Trophoblast cell (in vitro differentiated cells and primary cell): ENCODE measurements at regions not wholly inside any gene's neighbourhood (a gene's known extent, or its start where the extent isn't known, plus 50 kb on each side); places are given as distances from the start of the nearest gene placed in this dataset.

Source experiments
- DNase-seq, 2 donors: peaks; one replicate each; pipeline ENCODE4 v3.0.0-alpha.2; 2016
- H2AFZ ChIP-seq: 2 replicates; pipeline ENCODE4 v1.6.1; 2013; ENCODE audit warnings: low read length, moderate library complexity, mild to moderate bottlenecking; ENCODE audit not compliant: insufficient read depth, poor library complexity
- H2AK5ac ChIP-seq: 2 replicates; pipeline ENCODE4 v1.6.1; 2013; ENCODE audit warnings: mild to moderate bottlenecking, low read length
- H2BK120ac ChIP-seq: 2 replicates; pipeline ENCODE4 v1.6.1; 2013; ENCODE audit warnings: low read length, mild to moderate bottlenecking, moderate library complexity; ENCODE audit not compliant: insufficient read depth, poor library complexity
- H2BK12ac ChIP-seq: 2 replicates; pipeline ENCODE4 v1.6.1; 2013; ENCODE audit warnings: mild to moderate bottlenecking, low read length, moderate library complexity
- H2BK5ac ChIP-seq: 2 replicates; pipeline ENCODE4 v1.6.1; 2013; ENCODE audit warnings: low read length, low read depth, moderate library complexity, mild to moderate bottlenecking; ENCODE audit not compliant: poor library complexity
- H3K14ac ChIP-seq: 2 replicates; pipeline ENCODE4 v1.6.1; 2013; ENCODE audit warnings: mild to moderate bottlenecking, low read length
- H3K18ac ChIP-seq: 2 replicates; pipeline ENCODE4 v1.6.1; 2013; ENCODE audit warnings: mild to moderate bottlenecking, low read length
- H3K23ac ChIP-seq: 2 replicates; pipeline ENCODE4 v1.6.1; 2013; ENCODE audit warnings: low read length
- H3K27ac ChIP-seq: 2 replicates; pipeline ENCODE4 v1.5.1; 2013; ENCODE audit warnings: low read depth, mild to moderate bottlenecking, inconsistent platforms, low read length, moderate library complexity
- H3K27me3 ChIP-seq: 2 replicates; pipeline ENCODE4 v1.6.1; 2013; ENCODE audit warnings: inconsistent platforms, mild to moderate bottlenecking, low read length, moderate library complexity; ENCODE audit not compliant: insufficient read depth
- H3K36me3 ChIP-seq, 2 experiments: 1 replicate in 1 of 2; 2 replicates in 1 of 2; pipeline ENCODE4 v1.6.1; 2013; ENCODE audit warnings: low read length in 2 of 2, mild to moderate bottlenecking in 2 of 2, moderate library complexity in 1 of 2; ENCODE audit not compliant: insufficient read depth in 2 of 2, control insufficient read depth in 1 of 2
- H3K4ac ChIP-seq: 2 replicates; pipeline ENCODE4 v1.6.1; 2013; ENCODE audit warnings: low read depth, mild to moderate bottlenecking, low read length, moderate library complexity
- H3K4me1 ChIP-seq, 2 experiments: 1 replicate in 1 of 2; 2 replicates in 1 of 2; pipeline ENCODE4 v1.6.1; 2013; ENCODE audit warnings: low read length in 2 of 2, mild to moderate bottlenecking in 2 of 2, moderate library complexity in 1 of 2; ENCODE audit not compliant: insufficient read depth in 2 of 2, control insufficient read depth in 1 of 2
- H3K4me2 ChIP-seq: 2 replicates; pipeline ENCODE4 v1.6.1; 2013; ENCODE audit warnings: inconsistent platforms, mild to moderate bottlenecking, low read length, moderate library complexity
- H3K4me3 ChIP-seq: 2 replicates; pipeline ENCODE4 v1.5.1; 2013; ENCODE audit warnings: mild to moderate bottlenecking, low read depth, low read length, inconsistent platforms
- H3K79me1 ChIP-seq: one replicate; pipeline ENCODE4 v1.6.1; 2013; ENCODE audit warnings: low read length
- H3K79me2 ChIP-seq: 2 replicates; pipeline ENCODE4 v1.6.1; 2013; ENCODE audit warnings: low read length, mild to moderate bottlenecking; ENCODE audit not compliant: control insufficient read depth, insufficient read depth, poor library complexity
- H3K9ac ChIP-seq: 2 replicates; pipeline ENCODE4 v1.6.1; 2013; ENCODE audit warnings: mild to moderate bottlenecking, low read length
- H3K9me3 ChIP-seq: 2 replicates; pipeline ENCODE4 v1.6.1; 2013; ENCODE audit warnings: low read depth, mild to moderate bottlenecking, control low read depth, inconsistent platforms, low read length; ENCODE audit not compliant: insufficient read depth
- H4K12ac ChIP-seq: 2 replicates; pipeline ENCODE4 v1.6.1; 2013; ENCODE audit warnings: low read depth, mild to moderate bottlenecking, low read length, moderate library complexity
- H4K8ac ChIP-seq: 2 replicates; pipeline ENCODE4 v1.6.1; 2013; ENCODE audit warnings: low read depth, mild to moderate bottlenecking, low read length, moderate library complexity
- H4K91ac ChIP-seq: one replicate; pipeline ENCODE4 v1.6.1; 2013; ENCODE audit warnings: low read depth, mild to moderate bottlenecking, low read length, moderate library complexity
- WGBS: extraction: QIAGEN DNeasy Blood & Tissue Kit; methylation state at CpG from one replicate; pipeline ENCODE4 v1.1.7; 2013; ENCODE audit warnings: missing lambda C conversion rate; ENCODE audit not compliant: insufficient read length, insufficient coverage; ENCODE audit errors: extremely low coverage; 5-methylcytosine and 5-hydroxymethylcytosine counted together

DNA sequence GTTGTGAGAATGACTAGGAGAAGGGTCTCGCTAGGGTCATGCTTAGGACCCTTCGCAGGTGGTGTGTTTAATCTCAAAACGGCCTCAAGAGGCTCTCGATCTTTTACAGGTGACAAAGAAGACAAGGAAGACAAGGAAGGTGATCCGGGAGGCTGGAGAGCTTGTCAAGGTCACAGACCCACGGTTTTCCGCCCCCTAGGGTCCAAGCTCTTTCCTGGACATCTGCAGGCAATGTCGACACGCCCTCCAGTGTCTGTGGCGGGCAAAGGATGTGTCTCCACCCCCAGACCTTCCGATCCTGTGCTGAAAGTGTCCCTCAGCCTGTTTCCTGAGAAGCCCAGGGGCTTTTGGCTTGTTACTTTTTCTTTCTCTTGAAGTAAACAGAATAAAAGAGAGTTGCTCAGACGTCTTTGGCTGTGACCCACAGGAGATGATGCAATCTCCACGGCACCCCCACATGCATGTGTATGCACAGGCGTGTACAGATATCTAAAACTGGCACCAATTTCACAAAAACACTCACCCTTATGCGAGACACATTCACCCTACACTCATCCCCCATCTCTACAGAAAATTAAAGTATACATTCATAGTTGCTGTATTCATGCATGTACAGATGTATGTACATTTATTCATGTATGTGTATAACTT is 108.8 kb downstream of the KLF13 start:
- H3K4me3 ChIP-seq: no peak overlapping the region
- peaks cover 2% of the 10 kb centered on the region for H3K9me3 ChIP-seq
- peaks cover 0 to 6% of the 10 kb centered on the region in 2 experiments for H3K4me1 ChIP-seq
- no peaks in the 10 kb centered on the region for H3K27me3 ChIP-seq
- 100% methylated on average over 1 of the region's 15 CpGs for WGBS
- no peak overlapping the region for H2AK5ac ChIP-seq
- H3K36me3 ChIP-seq: no peaks in the 10 kb centered on the region
- peak; percentile 66 to 75 for DNase-seq
- H3K27ac ChIP-seq: no peak overlapping the region
- no peak overlapping the region for H3K18ac ChIP-seq
- no peak overlapping the region for H3K9ac ChIP-seq
- H3K4me2 ChIP-seq: no peak overlapping the region
- H3K4ac ChIP-seq: no peak overlapping the region
- H4K12ac ChIP-seq: no peak overlapping the region
- no peak overlapping the region for H2BK5ac ChIP-seq
- no peak overlapping the region for H4K91ac ChIP-seq
- no peak overlapping the region for H3K14ac ChIP-seq
- H2BK120ac ChIP-seq: no peak overlapping the region
- no peaks in the 10 kb centered on the region for H3K79me2 ChIP-seq
- H2BK12ac ChIP-seq: no peak overlapping the region
- no peak overlapping the region for H2AFZ ChIP-seq
- H4K8ac ChIP-seq: no peak overlapping the region
- H3K79me1 ChIP-seq: no peaks in the 10 kb centered on the region
- H3K23ac ChIP-seq: no peak overlapping the region

DNA sequence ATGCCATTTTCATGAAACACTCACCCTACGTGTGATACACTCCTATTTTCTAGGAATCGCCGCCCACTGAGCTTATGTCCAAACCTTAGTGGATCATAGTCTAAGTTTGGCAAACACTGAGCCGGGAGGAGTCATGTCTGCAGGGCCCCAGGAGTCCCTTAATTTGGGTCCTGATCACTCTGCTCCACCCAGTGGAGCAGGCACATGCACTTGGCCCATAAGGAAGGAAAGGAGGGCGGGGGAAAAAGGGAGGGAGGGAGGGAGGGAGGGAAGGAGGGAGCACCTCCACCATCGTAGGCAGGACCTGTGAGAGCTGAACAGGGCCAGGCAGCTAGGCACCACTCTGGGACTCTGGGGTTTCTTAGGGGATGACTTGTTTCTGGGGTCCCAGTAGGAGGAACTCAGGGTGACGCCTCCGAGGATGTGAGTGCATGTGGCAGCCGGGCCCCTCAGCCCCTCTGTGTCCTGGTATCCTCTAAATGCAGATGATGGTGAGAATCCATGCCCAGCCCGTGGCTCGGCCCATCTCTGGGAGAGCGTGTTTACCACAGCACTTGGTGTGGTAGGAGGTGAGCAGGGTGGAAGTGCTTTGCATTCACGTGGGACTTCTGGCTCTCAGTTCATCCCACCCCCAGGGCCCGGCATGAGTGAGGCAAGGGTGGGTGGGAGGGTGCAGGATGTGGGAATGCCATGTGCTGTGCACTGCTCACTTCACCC is 109.4 kb downstream of the KLF13 start:
- no CpG with 5 or more reads among the region's 14 CpGs for WGBS
- no peak overlapping the region for H3K9ac ChIP-seq
- no peak overlapping the region for H4K12ac ChIP-seq

DNA sequence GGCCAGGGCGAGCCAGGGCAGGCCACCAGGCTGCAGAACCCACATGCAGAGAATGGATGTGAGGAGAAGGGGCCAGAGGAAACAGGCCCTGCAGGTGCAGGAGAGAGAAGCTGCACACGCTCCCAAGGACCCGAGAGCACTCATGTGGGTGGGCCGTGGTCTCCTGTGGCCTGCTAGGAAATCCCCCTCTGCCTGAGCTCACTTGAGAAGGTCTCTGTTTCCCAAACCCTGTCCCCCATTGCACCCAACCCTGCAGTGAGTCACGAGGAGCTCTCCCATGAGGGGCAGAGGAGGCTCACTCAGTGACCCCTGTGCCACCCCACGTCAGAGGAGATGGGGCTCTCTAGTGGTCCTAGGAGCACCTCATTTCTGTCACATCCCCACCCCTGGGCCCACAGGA is 111.1 kb downstream of the KLF13 start:
- peaks cover 2% of the 10 kb centered on the region for H3K9me3 ChIP-seq
- H2BK5ac ChIP-seq: no peak overlapping the region
- no peak overlapping the region for H4K8ac ChIP-seq
- no CpG with 5 or more reads among the region's 6 CpGs for WGBS
- H3K79me1 ChIP-seq: peaks cover 2% of the 10 kb centered on the region
- no peaks in the 10 kb centered on the region for H3K36me3 ChIP-seq
- no peak overlapping the region for H3K4me2 ChIP-seq
- no peak overlapping the region for H3K18ac ChIP-seq
- H2AK5ac ChIP-seq: no peak overlapping the region
- no peak overlapping the region for H4K91ac ChIP-seq
- peaks cover 3 to 10% of the 10 kb centered on the region in 2 experiments for H3K4me1 ChIP-seq
- DNase-seq: no peak
- no peak overlapping the region for H2AFZ ChIP-seq
- no peak overlapping the region for H3K4ac ChIP-seq
- no peak overlapping the region for H2BK12ac ChIP-seq
- H3K4me3 ChIP-seq: no peak overlapping the region
- H4K12ac ChIP-seq: no peak overlapping the region
- H2BK120ac ChIP-seq: no peak overlapping the region
- no peak overlapping the region for H3K9ac ChIP-seq
- no peak overlapping the region for H3K23ac ChIP-seq
- H3K27me3 ChIP-seq: no peaks in the 10 kb centered on the region
- H3K79me2 ChIP-seq: peaks cover 2% of the 10 kb centered on the region
- H3K27ac ChIP-seq: no peak overlapping the region
- no peak overlapping the region for H3K14ac ChIP-seq

More for the DNA sequence above, 109.4 kb downstream of the KLF13 start:
- H3K4ac ChIP-seq: no peak overlapping the region
- H3K23ac ChIP-seq: no peak overlapping the region
- H3K79me2 ChIP-seq: peaks cover 2% of the 10 kb centered on the region
- no peak overlapping the region for H3K27ac ChIP-seq
- H3K79me1 ChIP-seq: peaks cover 2% of the 10 kb centered on the region
- peaks cover 2% of the 10 kb centered on the region for H3K9me3 ChIP-seq
- no peak overlapping the region for H2BK120ac ChIP-seq
- H2AFZ ChIP-seq: no peak overlapping the region
- no peak overlapping the region for H3K4me2 ChIP-seq
- H3K14ac ChIP-seq: no peak overlapping the region
- no peak overlapping the region for H3K18ac ChIP-seq
- no peak overlapping the region for H2BK5ac ChIP-seq
- H4K8ac ChIP-seq: no peak overlapping the region
- no peak for DNase-seq
- H4K91ac ChIP-seq: no peak overlapping the region
- no peaks in the 10 kb centered on the region for H3K27me3 ChIP-seq
- H2BK12ac ChIP-seq: no peak overlapping the region
- H2AK5ac ChIP-seq: no peak overlapping the region
- peaks cover 3 to 10% of the 10 kb centered on the region in 2 experiments for H3K4me1 ChIP-seq
- no peak overlapping the region for H3K4me3 ChIP-seq
- no peaks in the 10 kb centered on the region for H3K36me3 ChIP-seq

DNA sequence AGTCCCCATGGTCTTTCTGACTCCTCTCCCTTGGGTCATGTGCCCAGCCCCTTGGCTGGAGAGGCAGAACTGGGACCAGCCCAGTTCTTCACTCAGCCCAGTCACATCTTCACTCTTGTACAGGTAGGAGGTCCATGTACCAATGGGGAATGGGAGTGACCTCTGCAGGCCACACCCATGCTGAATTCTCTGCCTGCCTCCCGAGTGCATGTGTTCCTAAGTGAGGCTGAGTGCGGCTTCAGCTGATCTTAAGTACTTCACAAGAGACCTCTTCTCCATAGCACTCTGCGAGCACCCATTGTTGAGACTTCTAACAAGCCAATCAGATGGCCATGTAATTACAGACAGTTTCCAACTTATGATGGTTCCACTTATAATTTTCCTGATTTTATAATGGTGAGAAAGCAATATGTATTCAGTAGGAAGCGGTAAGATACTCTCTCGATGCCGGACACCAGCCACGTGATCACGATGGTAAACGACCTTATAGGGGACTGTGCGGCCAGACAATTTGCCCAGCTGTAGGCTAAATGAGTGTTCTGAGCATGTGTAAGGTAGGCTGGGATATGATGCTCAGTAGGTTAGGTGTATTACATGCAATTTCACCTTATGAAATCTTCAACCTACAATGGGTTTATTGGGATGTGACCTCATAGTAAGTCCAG is 112.1 kb downstream of the KLF13 start:
- H3K18ac ChIP-seq: no peak overlapping the region

More for the DNA sequence above, 112.1 kb downstream of the KLF13 start:
- Histone ChIP-seq H3K4me1 (peaks cover 3 to 10% of the 10 kb centered on the region in 2 experiments), H4K8ac (no peak overlapping the region), H3K27me3 (no peaks in the 10 kb centered on the region), H3K4ac (no peak overlapping the region), H3K79me2 (peaks cover 2% of the 10 kb centered on the region), H3K14ac (no peak overlapping the region), H3K79me1 (peaks cover 2% of the 10 kb centered on the region), H3K27ac (no peak overlapping the region), H3K9me3 (peaks cover 2% of the 10 kb centered on the region), H4K12ac (no peak overlapping the region), H3K23ac (no peak overlapping the region), H2AFZ (no peak overlapping the region), H2BK120ac (no peak overlapping the region), H3K4me3 (no peak overlapping the region), H4K91ac (no peak overlapping the region), H2BK12ac (no peak overlapping the region), H3K4me2 (no peak overlapping the region), H2AK5ac (no peak overlapping the region), H3K36me3 (no peaks in the 10 kb centered on the region), H2BK5ac (no peak overlapping the region), H3K9ac (no peak overlapping the region)
- no CpG with 5 or more reads among the region's 10 CpGs for WGBS
- no peak for DNase-seq
